ENCODE measurements at regions not wholly inside any gene's neighbourhood (a gene's known extent, or its start where the extent isn't known, plus 50 kb on each side); places are given as distances from the start of the nearest gene placed in this dataset.

- no peak for DNase-seq
- no peak for TF ChIP-seq POLR2A (IDR thresholded peaks at IDR 0.05)
- TF ChIP-seq, protein P1, sequence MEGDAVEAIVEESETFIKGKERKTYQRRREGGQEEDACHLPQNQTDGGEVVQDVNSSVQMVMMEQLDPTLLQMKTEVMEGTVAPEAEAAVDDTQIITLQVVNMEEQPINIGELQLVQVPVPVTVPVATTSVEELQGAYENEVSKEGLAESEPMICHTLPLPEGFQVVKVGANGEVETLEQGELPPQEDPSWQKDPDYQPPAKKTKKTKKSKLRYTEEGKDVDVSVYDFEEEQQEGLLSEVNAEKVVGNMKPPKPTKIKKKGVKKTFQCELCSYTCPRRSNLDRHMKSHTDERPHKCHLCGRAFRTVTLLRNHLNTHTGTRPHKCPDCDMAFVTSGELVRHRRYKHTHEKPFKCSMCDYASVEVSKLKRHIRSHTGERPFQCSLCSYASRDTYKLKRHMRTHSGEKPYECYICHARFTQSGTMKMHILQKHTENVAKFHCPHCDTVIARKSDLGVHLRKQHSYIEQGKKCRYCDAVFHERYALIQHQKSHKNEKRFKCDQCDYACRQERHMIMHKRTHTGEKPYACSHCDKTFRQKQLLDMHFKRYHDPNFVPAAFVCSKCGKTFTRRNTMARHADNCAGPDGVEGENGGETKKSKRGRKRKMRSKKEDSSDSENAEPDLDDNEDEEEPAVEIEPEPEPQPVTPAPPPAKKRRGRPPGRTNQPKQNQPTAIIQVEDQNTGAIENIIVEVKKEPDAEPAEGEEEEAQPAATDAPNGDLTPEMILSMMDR (IDR thresholded peaks at IDR 0.05), result no peak
- H3K27ac ChIP-seq, result no peak overlapping the region
- peaks cover 0 to 5% (median 0%) of the 10 kb centered on the region in 4 donors for H3K9me3 ChIP-seq
- H3K4me3 ChIP-seq, result no peak overlapping the region
- no peaks in the 10 kb centered on the region for H3K27me3 ChIP-seq
- no peaks in the 10 kb centered on the region for H3K4me1 ChIP-seq
- H3K36me3 ChIP-seq, result no peaks in the 10 kb centered on the region
These were observed 178.0 kb upstream of the BLID start for GRCh38 chr11:122294041-122294440.

DNA sequence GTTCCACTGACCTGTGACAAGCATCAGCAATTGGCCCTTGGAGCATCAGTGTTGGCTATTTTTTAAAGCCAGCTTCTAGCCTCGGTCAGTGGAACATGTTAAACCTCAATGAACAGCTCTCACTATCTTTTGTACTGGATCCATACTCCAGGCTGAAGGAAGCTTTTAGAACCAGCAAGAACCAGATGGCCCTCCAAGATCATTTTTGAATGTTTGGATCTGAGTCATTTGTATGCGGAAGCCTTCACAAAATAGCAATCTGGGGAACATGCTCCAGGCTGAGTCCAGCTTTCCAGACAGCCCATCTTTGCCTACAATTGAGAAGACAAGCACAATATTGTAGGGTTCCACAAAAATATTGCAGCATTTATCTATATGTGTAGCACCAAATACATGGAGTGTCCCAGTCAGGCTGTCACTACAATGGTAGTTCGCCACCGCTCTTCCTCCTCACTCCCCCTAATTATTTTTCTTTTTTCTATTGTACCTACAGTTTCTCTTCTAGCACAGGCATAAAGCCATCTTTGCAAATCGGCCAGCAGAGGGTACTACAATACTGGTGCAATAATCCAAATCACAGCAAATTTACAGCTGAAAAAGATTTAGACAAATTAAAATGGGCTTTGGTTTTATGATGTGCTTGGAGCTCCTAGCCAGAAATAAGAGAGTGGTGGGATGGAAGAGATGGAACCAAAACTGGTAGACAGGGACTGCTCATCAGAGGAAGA, 177.4 kb upstream of the BLID start:
- DNase-seq, result no peak
- Histone ChIP-seq H3K4me1 (no peaks in the 10 kb centered on the region), H3K27me3 (no peaks in the 10 kb centered on the region), H3K36me3 (no peaks in the 10 kb centered on the region), H3K4me3 (no peak overlapping the region), H3K9me3 (peaks cover 0 to 5% (median 0%) of the 10 kb centered on the region in 4 donors), H3K27ac (no peak overlapping the region)
- TF ChIP-seq, protein P1 (IDR thresholded peaks at IDR 0.05), result no peak
- TF ChIP-seq POLR2A (IDR thresholded peaks at IDR 0.05), result no peak

DNA sequence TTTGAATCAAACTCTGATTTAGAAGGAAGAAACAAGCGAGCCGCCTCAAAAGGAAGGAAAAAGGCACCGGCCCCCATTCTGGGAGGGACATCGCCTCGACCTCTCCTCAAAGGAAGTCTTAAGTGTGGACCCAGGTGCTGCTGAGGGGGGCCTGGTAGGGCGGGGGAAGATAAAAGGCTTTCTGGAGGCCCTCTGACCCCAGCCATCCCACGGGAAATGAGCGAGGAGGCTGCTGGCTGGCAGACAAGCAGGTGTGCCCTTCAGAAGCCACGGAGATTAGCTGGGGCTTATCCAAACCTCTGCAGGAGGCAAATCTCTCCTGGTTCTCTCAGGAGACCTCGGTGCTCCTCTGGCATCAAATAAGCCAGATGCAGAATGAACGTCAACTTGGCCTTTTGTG, 171.4 kb upstream of the BLID start:
- no peaks in the 10 kb centered on the region for H3K36me3 ChIP-seq
- H3K4me1 ChIP-seq, result no peaks in the 10 kb centered on the region
- H3K27me3 ChIP-seq, result no peaks in the 10 kb centered on the region
- no peak overlapping the region for H3K27ac ChIP-seq
- TF ChIP-seq, protein P1 (IDR thresholded peaks at IDR 0.05), result no peak
- no peaks in the 10 kb centered on the region for H3K9me3 ChIP-seq
- DNase-seq, result no peak
- H3K4me3 ChIP-seq, result no peak overlapping the region

DNA sequence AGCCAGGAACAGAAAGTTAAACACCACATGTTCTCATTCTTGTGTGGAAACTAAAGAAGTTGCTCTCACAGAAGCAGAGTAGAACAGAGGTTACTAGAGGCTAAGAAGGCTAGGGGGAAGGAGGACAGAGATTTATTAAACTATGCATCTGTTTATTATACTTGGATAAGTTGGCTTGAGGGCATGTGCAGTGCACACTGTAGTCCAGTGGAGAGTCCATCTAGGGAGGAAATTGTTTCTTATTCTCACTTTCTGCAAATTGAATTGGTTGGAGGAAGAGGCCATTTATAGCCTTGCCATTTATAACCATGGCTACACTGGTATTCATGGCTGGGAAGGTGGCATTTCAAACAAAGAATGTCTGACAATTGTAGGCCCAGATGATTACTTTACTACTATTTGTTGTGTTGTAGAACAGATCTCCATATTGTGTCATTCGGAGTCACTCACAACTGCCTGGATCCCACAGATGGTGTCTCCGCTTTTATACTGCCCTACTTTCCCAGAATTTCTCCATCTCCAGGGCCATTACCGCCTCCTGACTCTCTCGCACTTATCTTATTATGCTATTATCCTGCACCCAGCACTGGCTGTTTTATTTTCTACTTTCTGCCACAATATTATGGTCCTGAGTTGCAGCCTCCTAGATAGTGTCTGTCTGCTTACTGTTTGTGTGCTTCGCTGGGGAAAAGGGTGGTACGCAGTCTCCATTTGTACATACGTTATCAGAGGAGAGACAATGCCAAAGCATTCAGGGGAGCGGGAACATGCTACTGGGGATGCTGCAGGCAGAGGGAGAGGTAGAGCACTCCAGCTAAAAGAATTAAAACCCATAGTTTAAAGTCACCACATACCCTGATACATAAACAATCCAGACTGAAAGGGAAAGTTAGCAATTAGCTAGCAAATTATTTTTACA, 169.3 kb upstream of the BLID start:
- no peak overlapping the region for H3K4me3 ChIP-seq
- H3K36me3 ChIP-seq, result no peaks in the 10 kb centered on the region
- TF ChIP-seq, protein P1 (IDR thresholded peaks at IDR 0.05), result no peak
- TF ChIP-seq POLR2A (IDR thresholded peaks at IDR 0.05), result no peak
- no peak for DNase-seq
- H3K27ac ChIP-seq, result no peak overlapping the region
- no peaks in the 10 kb centered on the region for H3K4me1 ChIP-seq
- H3K27me3 ChIP-seq, result no peaks in the 10 kb centered on the region
- no peaks in the 10 kb centered on the region for H3K9me3 ChIP-seq

- Histone ChIP-seq H3K27ac (no peak overlapping the region), H3K4me3 (no peak overlapping the region), H3K27me3 (no peaks in the 10 kb centered on the region), H3K4me1 (no peaks in the 10 kb centered on the region), H3K9me3 (no peaks in the 10 kb centered on the region), H3K36me3 (no peaks in the 10 kb centered on the region)
- TF ChIP-seq, protein P1 (IDR thresholded peaks at IDR 0.05), result no peak
- TF ChIP-seq POLR2A (IDR thresholded peaks at IDR 0.05), result no peak
- no peak for DNase-seq
These were observed 164.9 kb upstream of the BLID start for GRCh38 chr11:122280870-122281269.
